ENCODE measurements at regions not wholly inside any gene's neighbourhood (a gene's known extent, or its start where the extent isn't known, plus 50 kb on each side); places are given as distances from the start of the nearest gene placed in this dataset.

DNA sequence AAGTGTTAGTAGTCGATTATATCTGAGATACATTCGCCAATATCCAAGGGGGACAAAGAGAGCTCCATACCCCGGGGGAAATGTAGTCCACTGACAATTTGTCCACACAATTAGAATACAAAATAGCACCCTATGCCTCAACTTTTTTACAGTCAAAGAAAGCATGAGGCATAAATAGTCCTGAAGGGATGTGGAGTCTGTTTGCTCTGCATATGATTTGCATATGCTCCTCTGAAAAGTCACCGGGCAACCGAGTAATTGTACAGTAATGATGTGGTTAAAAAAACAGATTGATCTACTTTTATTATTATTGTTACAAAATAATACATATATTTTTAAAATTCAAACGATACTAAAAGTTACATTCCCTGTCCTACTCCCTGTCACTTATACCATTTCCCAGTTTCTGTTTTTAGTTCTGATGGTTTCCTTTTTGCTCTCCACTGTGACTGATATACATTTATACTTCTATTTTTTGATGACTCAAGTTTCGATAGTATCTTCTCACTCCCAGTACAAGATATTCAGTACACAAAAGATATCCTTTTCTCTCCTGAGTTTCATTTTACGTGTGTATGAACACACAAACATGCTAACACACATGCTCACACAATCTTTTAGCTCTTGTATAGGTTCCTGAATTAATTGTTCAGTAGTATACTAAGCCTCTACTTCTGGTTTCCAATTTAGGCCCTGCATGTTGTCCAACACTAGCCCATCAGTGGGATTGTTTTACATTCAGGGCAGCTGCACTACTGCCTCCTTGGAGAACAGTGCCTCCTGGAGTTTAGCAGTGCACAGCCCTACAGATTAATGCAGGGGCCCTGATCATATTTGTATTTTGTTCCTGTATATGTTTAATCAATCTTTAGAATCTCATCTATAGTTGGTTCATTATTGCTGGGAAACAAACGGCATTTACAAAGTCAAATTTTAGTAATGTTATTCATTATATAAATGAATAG, 130.9 kb downstream of the TES start:
- TF ChIP-seq, protein P1, sequence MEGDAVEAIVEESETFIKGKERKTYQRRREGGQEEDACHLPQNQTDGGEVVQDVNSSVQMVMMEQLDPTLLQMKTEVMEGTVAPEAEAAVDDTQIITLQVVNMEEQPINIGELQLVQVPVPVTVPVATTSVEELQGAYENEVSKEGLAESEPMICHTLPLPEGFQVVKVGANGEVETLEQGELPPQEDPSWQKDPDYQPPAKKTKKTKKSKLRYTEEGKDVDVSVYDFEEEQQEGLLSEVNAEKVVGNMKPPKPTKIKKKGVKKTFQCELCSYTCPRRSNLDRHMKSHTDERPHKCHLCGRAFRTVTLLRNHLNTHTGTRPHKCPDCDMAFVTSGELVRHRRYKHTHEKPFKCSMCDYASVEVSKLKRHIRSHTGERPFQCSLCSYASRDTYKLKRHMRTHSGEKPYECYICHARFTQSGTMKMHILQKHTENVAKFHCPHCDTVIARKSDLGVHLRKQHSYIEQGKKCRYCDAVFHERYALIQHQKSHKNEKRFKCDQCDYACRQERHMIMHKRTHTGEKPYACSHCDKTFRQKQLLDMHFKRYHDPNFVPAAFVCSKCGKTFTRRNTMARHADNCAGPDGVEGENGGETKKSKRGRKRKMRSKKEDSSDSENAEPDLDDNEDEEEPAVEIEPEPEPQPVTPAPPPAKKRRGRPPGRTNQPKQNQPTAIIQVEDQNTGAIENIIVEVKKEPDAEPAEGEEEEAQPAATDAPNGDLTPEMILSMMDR (conservative IDR thresholded peaks at IDR 0.05; ENCODE audit: low read length), result no peak
- TF ChIP-seq EZH2phosphoT487 (IDR thresholded peaks at IDR 0.05; ENCODE audit: borderline replicate concordance, low read depth, low read length), result no peak

Measured in OCI-LY7 (cell line).